ENCODE measurements at regions not wholly inside any gene's neighbourhood (a gene's known extent, or its start where the extent isn't known, plus 50 kb on each side); places are given as distances from the start of the nearest gene placed in this dataset.

DNA sequence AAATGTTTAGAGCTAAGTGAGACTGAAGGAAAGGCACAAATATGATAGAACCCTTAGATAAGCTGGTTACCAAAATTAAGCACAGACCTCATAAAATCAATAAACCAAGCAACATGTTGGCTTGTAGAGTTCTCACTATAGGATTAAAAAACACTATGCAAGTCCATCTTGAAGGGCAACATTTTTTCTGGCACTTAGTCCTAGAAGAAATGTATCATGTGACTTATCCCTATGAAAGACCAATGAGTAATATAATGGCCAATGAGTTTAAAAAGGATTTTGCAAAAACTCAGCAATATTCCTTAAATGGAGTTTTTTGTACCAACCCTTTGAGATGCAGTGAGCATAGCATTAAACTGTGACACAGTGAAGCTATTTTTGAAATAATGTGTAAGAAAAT lies 216.3 kb upstream of the ADRA1B start:
- DNase-seq (ENCODE audit: low read depth): no peak

DNA sequence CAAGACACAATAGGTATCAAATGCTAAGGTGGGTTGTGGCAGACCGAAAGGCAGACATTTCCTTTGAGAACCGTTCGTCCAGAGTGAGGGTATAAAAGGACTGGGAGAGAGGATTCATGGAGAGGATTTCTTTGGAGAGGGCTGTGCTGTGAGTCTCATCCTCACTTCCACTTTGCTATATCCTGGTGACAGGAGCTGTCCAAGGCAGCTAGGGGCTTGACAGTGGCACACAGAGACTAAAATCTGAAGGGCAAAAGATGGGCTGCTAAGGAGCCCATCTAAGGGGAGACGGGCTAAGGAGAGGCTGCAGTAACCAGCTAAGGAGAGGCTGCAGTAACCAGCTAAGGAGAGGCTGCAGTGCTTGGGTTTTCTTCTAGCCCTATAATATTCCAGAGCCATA lies 214.0 kb upstream of the ADRA1B start:
- no peak for DNase-seq (ENCODE audit: low read depth)

DNA sequence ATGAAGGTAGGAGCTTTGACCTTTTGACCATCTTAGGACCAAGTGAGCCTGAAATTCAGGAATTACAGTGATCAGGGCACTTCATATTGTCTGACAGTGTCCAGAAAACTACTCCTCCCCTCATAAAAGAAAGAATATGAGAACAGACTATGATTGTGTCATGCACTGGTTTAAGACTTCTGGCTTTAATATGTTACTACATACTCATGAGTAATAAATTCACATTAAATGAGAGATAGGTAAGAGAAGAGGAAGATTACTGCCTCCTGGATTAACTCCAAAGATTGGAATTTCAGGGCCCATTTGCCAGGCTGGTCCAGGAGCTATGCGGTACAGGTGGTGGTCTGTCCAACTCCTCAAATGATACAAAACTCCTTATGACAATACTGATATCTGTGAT lies 213.5 kb upstream of the ADRA1B start:
- no peak for DNase-seq (ENCODE audit: low read depth)

DNA sequence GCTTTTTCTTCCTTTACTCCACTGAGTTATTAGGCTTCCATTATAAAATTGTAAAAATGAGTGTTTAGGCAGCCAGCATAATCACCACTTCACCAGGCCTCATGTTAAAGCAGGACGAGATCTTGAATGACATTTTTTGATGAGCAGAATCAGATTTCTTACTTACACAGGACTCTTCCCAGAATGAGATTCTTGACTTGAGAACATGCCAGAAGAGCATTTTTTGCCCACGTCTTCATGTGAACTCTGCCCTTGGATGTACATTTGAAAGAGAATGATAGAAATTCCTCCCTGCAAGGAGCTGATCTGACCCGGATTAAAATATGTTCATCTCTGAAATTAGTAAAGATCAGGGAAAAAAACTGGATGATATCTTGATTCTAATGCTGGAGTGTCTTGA lies 212.1 kb upstream of the ADRA1B start:
- DNase-seq (ENCODE audit: low read depth): no peak

DNA sequence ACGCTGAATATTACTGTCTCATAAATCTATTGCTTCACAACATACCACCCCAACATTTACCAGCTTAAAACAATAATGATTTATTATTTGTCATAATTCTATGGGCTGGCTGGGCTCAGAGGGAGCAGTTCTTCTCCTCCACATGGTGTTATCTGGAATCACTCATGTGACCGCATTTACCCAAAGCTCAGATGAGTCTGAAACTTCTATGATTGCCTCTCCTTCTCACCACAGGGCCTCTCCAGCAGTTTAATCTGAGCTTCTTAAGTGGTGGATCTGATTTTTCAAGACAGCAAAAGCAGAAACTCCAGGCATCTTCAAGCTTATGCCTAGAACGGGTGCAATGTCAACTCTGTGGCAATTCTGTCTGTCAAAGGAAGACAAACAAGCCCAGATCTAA lies 210.3 kb upstream of the ADRA1B start:
- no peak for DNase-seq (ENCODE audit: low read depth)

DNA sequence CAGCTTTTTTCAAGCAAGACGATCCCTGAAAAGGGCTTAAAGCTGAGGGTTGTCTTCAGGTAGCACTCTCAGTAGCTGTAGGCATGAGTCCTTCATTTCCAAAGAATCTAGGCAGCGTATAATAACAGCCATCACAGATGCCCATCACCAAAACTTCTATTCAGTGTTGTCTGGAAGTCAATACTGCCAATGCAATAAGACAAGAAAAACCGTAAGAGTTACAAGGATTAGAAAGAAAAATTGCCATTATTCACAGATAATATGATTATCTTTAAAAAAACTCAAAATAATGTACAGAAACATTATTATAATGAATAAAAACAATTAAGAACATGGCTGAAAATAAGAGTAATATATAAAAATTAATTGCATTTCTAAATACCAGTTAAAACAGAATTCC lies 208.2 kb upstream of the ADRA1B start:
- DNase-seq (ENCODE audit: low read depth): no peak

DNA sequence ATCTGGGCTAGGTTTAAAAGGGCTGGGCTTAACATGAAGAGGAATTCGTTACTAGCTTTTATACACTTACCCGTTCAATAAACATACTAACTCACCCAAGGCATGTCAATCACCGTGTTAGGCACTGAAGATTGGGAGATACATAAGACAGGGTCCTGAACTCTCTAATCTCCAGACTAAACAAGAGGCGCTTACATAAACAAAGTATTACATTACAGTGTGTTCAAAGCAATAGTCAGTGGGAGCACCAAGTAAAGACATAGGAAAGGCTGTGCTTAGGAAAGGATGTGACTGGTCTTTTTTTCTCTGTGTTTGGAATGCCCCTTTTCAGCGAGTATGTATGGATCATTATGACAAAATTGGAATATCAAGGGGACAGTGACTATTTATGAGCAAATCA lies 203.6 kb upstream of the ADRA1B start:
- DNase-seq (ENCODE audit: low read depth): no peak

DNA sequence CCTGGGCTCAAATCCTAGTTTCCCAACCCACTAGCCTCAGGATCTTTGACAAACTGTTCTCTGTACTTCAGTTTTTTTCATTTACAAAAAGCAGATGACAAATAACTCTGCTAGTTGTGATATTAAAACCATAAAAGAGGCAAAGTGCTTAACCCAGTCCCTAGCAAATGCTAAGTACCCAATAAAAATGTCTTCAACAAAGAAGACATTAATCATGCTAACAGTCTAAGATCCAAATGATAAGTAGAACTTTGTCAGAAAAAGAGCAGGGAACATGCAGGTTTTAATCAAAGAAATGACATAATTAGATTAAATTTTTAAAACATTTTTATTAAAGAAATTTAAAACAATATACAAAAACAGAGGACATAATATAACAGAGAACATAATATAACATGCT lies 203.0 kb upstream of the ADRA1B start:
- no peak for DNase-seq (ENCODE audit: low read depth)

DNA sequence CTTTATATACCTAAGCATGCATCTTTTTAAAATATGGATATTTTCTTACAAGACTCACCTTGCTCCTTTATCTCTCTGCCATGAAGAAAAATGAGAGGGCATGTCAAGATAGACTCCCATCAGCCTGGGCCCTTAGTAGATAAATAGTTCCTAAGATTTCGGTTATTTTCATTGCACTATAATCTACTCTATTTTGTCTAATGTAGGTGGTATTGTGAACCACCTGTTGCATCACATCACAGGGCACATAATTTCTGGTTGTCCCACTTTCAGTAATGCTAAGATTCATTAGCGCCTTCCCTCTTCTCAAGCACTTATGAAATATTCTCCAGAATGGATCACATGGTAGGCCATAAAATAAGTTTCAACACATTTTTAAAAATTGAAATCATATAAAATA lies 202.5 kb upstream of the ADRA1B start:
- DNase-seq (ENCODE audit: low read depth): no peak

DNA sequence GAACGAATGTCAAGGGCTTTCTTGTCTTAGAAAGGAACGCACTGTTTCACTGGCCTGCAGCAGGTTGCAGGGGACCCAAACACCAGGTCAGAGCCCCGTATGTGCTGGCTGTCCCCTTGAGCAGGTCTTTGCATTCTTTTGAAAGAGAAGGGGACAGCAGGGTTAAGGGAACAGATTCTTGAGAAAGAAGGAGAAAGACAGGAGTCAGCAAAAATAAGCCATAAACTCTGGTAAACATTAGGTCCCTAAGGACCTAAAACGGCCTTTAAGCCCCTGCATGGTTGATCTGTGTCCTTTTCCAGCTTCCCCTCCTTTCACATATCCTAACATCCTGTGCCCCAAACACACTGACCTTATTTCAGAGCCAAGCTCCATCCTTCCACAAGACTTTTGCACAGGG lies 190.8 kb upstream of the ADRA1B start:
- no peak for DNase-seq (ENCODE audit: low read depth)

DNA sequence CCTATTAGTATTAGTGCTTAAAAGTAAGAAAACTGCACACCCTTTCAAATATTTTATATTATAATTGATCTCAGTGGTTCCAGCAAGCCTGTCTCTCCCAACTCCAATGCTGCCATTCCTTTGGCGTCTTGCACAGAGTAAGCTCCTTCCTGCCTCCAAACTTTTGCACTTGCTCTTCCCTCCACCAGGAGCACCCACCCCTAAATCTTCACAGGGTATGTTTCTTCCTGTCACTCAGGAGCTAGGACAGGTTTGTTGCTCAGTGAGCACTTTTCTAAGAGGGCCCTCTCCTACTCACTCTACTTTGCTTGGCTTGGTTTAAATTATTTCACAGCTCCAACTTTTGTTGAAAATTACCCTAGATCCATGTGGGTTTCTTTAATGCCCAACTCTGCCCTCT lies 189.1 kb upstream of the ADRA1B start:
- no peak for DNase-seq (ENCODE audit: low read depth)

DNA sequence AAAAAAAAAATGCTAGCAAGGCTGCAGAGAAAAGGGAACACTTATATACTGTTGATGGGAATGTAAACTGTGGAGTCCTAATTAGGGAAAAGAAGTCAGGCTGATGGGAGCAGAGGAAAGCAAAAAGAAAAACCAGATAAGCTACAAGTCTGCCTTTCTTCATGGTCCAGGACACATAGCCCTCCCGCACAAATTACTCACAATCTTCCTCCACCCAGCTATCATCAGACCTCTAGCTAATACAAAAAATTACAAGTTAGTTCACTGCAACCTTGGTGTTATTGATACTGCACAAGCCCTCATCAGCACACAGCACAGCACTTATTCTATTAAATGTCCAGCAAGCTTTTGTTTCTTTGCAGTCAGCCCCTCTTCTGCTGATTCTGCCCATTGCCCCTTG lies 186.0 kb upstream of the ADRA1B start:
- DNase-seq (ENCODE audit: low read depth): no peak

DNA sequence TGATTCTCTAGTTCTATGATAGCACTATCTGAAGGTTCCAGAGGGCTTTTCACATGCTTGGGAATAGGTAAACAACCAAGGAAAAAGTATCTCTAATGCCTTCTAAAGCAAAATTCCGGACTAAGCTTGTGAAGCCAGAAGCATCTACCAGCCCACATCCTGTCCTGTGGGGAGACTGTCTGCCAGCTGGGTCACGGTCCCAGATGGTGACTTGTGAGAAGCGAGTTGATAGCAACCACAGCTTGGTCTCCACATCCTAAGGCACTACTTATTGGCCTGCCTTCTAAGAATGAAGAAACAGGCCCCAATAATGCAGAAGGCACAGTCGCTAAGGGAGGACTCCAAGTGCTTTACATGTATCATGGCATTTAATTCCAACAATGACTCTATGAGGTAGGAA lies 184.1 kb upstream of the ADRA1B start:
- no peak for DNase-seq (ENCODE audit: low read depth)

DNA sequence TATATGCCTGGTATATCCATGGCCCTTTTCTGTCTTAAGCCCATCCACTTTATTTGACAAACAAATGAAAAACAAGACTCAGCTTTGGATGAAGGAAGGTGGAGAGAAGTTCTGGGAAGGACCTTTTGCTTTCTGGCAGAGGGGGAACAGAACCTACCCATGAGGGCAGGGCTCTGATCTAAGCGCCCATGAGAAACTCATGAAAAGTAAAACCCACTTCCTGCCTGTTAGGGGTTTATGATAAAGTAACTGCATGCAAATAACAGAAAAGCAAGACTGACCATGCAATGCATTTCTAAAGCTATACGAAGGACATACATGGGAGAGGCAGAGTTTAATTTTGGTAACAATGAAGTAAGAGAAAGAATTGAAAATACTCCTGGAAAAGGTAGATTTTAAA lies 181.9 kb upstream of the ADRA1B start:
- DNase-seq (ENCODE audit: low read depth): no peak

DNA sequence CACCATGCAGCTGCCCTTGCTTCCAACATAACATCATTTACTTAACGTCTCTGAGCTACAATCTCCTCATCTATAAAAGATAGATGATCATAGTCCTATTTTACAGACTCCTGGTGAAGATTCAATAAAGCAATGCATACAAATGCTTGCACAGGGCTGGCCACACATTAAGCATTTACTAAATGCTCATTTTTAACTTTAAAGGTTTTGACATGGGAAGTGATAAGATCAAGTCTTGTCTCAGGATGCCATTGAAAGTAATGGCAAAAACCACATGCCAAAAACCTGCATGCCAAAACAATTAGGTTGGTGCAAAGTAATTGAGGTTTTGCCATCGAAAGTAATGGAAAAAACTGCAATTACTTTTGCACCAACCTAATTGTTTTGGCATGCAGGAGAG lies 181.2 kb upstream of the ADRA1B start:
- no peak for DNase-seq (ENCODE audit: low read depth)

DNA sequence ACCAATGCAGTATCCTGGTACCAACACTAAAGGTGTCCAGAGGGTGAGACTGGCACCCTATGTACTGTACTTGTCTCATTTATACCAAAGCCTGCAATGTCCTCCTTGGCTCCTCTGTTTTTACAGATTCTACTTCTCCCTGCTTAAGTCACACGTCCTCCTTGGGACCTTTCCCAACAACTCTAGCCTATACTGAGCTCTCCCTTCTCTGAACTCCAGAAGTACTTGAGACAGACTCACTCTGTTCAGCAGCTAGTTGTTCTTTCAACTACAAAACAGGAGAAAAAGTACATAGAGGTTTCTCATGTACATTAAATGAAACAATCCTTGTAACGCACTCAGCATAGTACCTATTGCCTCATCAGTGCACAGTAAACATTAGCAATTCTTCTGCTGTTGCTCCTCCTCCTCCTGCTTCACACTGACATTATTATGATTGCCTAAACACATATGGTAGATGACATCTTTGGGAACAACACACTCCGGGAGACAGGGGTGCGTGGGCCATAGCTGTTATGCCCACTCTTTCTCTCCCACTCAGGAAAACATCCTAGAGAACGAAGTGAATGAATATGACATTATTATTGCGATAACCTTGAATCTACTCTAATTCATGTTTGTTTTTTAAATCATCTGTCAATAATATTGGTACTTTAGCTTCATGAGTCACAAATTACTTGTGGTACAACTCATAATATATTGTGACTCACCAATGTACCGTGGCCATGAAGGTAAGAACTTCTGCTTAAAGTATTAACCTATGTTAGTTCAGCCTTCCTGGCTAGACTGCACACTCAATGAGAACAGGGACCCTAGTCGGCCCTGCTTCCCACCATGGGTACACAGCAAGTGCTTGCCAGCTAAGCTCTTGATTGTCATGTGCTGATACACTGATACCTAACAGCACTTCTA lies 180.3 kb upstream of the ADRA1B start:
- no peak for DNase-seq (ENCODE audit: low read depth)

DNA sequence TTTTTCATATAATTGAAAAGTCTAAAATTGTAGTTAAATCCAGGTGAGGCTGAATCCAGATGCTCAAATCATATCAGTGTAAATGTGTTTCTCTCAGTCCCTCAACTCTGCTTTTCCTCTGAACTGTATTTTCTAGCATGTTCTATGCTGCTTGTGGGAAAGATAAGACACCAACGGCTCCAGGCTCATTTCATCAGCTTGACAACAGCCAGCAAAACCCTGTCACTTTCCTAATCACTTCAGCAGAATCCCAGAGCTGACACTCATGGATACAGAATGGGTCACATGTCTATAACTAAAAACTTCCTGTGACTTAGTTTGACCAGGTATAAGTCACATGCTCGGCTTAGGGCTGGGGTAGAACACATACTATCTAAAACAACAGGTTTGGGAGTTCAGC lies 179.4 kb upstream of the ADRA1B start:
- DNase-seq (ENCODE audit: low read depth): no peak

DNA sequence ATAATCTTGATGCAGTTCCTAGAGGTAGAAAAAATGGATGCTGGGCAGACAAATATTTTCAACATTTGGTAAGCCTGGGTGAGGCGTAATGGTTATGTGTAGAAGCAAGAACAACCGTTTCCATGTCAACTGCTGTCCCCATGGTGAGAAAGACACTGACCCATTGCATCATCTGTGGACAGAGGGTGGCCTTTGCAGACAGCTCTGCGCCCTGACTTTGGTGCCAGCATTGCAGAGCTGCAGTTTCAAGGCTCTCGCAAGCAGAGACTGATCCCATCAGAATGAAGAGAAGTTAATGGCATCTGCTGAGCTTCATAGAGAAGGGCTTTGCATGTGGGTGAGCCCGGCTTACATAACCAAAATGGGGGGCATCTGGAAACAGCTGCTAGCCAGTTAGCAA lies 179.0 kb upstream of the ADRA1B start:
- DNase-seq (ENCODE audit: low read depth): no peak

DNA sequence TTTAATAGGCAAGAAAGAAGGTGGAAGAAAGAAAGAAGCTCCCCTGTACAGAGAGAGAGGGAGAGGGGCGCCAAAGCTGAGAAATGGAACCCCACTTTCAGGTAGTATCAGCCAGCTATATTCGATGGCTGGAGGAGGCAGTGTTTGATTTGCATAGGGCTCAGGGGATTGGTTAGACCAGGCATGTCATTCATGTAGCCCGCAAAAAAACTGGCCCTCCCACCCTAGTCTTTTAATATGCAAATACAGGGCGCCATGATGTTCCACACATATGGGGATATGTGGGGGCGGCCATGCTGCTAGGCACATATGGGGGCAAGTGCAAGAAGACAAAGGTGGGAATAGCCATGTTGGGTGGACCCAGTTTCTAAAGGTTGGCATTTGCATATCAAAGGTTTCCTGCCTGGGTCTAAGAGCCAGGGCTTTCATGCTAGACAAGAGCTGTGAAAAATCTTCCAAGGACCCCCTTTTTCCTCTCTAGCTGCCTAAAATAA lies 174.4 kb upstream of the ADRA1B start:
- no peak for DNase-seq (ENCODE audit: low read depth)

DNA sequence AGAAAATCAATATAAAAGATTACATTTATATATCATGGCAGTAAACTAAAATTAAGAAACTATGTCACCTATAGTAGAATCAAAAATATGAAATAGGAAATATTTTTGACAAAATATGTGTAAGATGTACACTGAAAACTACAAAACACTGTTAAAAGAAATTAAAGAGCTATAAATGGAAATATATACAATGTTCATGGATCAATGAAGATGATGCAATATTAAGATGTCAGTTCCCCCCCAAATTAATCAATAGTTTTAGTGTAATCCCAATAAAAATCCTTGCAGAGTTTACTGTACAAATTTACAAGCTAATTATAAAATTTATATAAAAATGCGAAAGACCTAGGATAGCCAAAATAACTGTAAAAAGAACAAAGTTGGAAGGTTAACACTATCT lies 173.0 kb upstream of the ADRA1B start:
- DNase-seq (ENCODE audit: low read depth): no peak

DNA sequence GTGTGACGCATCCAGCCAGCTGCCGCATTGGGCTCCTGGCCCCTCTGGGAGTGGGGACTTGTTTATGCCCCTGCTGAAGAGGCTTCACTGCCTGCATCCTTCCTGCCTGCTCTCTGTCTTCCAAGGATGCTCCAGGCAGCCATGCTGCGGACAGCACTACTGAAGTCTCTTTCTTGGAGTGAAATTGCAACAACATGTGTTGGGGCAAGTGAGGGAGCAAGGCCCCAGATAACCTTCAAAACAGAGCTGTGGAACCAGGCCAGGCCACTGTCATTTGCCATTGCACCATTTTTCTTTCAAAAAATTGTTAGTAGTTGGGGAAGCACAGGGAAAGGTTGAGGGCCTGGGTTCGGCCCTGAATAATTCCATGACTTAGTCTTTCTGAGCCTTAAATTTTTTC lies 169.6 kb upstream of the ADRA1B start:
- no peak for DNase-seq (ENCODE audit: low read depth)

DNA sequence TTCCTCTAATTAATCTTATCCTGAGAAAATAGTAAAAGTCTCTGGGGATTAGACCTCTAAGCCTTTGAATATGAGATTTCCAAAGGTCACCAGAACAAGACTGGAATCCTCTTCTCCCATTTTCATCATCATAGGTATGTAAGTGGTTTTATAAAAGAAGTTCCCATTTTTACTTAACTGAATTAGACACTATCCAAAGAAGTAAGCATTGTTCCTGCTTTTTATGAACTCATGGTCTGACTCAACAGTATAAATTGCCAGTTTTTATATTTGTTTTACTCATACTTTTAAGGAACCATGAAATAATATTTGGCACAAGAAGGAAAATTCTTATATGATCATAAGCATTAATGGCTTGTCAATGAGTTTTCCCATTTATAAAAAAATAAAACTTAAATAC lies 167.1 kb upstream of the ADRA1B start:
- DNase-seq (ENCODE audit: low read depth): no peak

DNA sequence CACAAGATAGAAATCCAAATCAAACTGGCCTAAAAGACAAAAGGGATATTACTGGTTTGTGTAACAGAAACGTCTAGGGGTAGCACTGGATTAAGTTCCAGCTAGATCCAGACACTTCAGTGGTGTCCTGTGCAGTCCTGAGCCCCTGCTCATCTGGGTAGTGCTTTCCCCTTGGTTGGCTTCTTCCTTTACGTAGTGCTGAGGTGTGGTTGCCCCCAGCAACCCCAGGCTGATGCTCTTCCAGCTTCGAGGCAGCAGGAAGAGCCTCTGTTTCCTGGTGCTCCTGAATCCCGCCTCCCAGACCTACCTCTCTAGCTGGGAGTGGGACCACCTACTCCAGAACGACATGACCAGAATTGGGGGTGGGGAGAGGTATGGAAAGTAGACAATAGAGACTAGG lies 166.1 kb upstream of the ADRA1B start:
- no peak for DNase-seq (ENCODE audit: low read depth)

DNA sequence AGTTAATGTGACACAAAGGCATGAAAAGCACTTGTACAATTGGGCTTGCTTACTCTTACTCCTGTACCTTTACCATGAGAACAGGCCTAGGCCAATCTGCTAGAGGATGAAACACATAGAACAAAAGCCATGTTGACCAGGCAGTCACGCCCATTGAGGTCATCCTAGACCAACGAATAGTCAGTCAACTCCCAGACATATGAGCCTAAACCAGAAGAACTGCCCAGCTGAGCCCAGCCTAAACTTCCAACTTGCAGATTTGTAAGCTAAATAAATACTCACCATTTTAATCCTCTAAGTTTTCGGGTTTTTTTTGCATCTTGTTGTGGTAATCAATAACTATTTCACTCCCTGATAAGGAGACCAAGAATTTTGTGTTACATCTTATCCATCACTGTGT lies 164.8 kb upstream of the ADRA1B start:
- DNase-seq (ENCODE audit: low read depth): no peak
